Endothelial cell of umbilical vein (primary cell): ENCODE measurements at regions not wholly inside any gene's neighbourhood (a gene's known extent, or its start where the extent isn't known, plus 50 kb on each side); places are given as distances from the start of the nearest gene placed in this dataset.

Experiments used
- CTCF ChIP-seq, 2 donors: IDR thresholded peaks; 1 replicate in 1 of 2; 2 replicates in 1 of 2; pipeline ENCODE4 v1.5.1; 2011; ENCODE audit warnings: low read length in 2 of 2, mild to moderate bottlenecking in 2 of 2, moderate library complexity in 2 of 2, control low read depth in 1 of 2, inconsistent platforms in 1 of 2, low read depth in 1 of 2; ENCODE audit not compliant: insufficient read depth in 1 of 2; ENCODE audit errors: extremely low read depth in 1 of 2
- EZH2 ChIP-seq: IDR thresholded peaks from 2 replicates; pipeline ENCODE4 v1.6.1; 2012; ENCODE audit warnings: borderline replicate concordance, low read depth, mild to moderate bottlenecking, moderate library complexity, low read length, inconsistent platforms; ENCODE audit not compliant: severe bottlenecking
- GATA2 ChIP-seq: IDR thresholded peaks from 2 replicates; pipeline ENCODE4 v1.7.0; 2011; ENCODE audit warnings: low read depth, mild to moderate bottlenecking, moderate library complexity, mixed read lengths, low read length; ENCODE audit not compliant: insufficient read length, insufficient read depth
- MYC ChIP-seq: IDR thresholded peaks from one replicate; pipeline ENCODE4 v1.6.1; 2011; ENCODE audit warnings: mild to moderate bottlenecking, low read depth, low read length
- POLR2A ChIP-seq: IDR thresholded peaks from 2 replicates; pipeline ENCODE4 v1.6.1; 2012; ENCODE audit warnings: low read depth, mild to moderate bottlenecking, control low read depth, low read length

DNA sequence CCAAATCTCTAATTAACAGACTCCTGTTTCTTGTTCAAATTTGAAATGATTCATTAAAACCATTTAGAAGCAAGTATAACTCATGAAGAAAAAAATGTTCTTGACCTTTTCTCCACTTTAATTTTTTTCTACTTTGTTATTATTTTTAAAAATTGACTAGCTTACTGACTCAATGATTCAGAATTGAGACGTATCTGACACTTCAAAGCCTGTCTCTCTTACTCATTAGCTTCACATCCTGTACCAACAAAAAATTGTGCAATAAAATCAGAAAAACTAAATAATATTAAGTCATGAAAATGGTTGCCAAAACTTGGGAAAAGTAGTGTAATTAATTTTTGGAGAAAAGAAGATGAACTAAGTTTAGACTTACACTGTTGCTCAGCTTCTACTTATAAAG is 331.2 kb downstream of the SLC16A7 start:
- TF ChIP-seq CTCF (IDR thresholded peaks at IDR 0.05; ENCODE audit: extremely low read depth in 1 of 2, insufficient read depth in 1 of 2, low read depth in 1 of 2, low read length in 2 of 2) (no peak), GATA2 (no peak), EZH2 (no peak), POLR2A (no peak), MYC (no peak)
